Activated CD4-positive, alpha-beta memory T cell treated with anti-CD3 and anti-CD28 coated beads for 36 hours (primary cell): ENCODE measurements at regions not wholly inside any gene's neighbourhood (a gene's known extent, or its start where the extent isn't known, plus 50 kb on each side); places are given as distances from the start of the nearest gene placed in this dataset.
"Not testable (repeated sequence)": the region's sequence is repeated elsewhere in the genome, so short reads cannot be mapped to it uniquely, and the experiment has no call there.

Experiments
- CTCF ChIA-PET: fragments of 350-600 bp; sonication (Branson Sonifier 250); formaldehyde crosslinking; loops from one replicate; lab custom pipeline; 2021; ENCODE audit warnings: antibody characterized with exemption, inconsistent platforms; lab: Charles Lee
- POLR2A ChIA-PET: fragments of 350-600 bp; sonication (Branson Sonifier 250); formaldehyde crosslinking; loops from one replicate; lab custom pipeline; 2021; ENCODE audit warnings: antibody characterized with exemption; lab: Charles Lee
- DNase-seq: peaks from one replicate; pipeline ENCODE4 v3.0.0-alpha.2; 2020
- H3K27ac Mint-ChIP-seq: one replicate; pipeline ENCODE4 v1.8.0; 2021; ENCODE audit warnings: mixed read lengths
- H3K27me3 Mint-ChIP-seq: one replicate; pipeline ENCODE4 v1.8.0; 2021; ENCODE audit warnings: mixed read lengths
- H3K36me3 Mint-ChIP-seq: one replicate; pipeline ENCODE4 v1.8.0; 2021; ENCODE audit warnings: mixed read lengths
- H3K4me1 Mint-ChIP-seq: one replicate; pipeline ENCODE4 v1.8.0; 2021; ENCODE audit warnings: low read depth, mixed read lengths
- H3K4me3 Mint-ChIP-seq: one replicate; pipeline ENCODE4 v1.8.0; 2021; ENCODE audit warnings: mild to moderate bottlenecking, mixed read lengths
- H3K9me3 Mint-ChIP-seq: one replicate; pipeline ENCODE4 v1.8.0; 2021; ENCODE audit warnings: mixed read lengths
- intact Hi-C: fragments of 100-400 bp; cut with micrococcal nuclease; formaldehyde crosslinking; loops from one replicate; pipeline ENCODE4 v1.15.1; 2023

- ChIA-PET CTCF (no interaction called here), POLR2A (no interaction called here)
- Mint-ChIP-seq H3K9me3 (no peaks in the 10 kb centered on the region), H3K27ac (no peak overlapping the region), H3K36me3 (peaks cover 39% of the 10 kb centered on the region), H3K27me3 (no peaks in the 10 kb centered on the region), H3K4me1 (no peaks in the 10 kb centered on the region), H3K4me3 (no peak overlapping the region)
- no peak for DNase-seq
- intact Hi-C loops = no loop called here
These were observed 2604.8 kb upstream of the TPTE start for GRCh38 chr21:7916329-7917303.

- POLR2A ChIA-PET = no interaction called here
- Mint-ChIP-seq H3K27me3 (no peaks in the 10 kb centered on the region), H3K4me3 (no peak overlapping the region), H3K36me3 (peaks cover 49% of the 10 kb centered on the region), H3K27ac (no peak overlapping the region), H3K4me1 (no peaks in the 10 kb centered on the region), H3K9me3 (no peaks in the 10 kb centered on the region)
- CTCF ChIA-PET = no interaction called here
- DNase-seq = no peak
- intact Hi-C loops = no loop called here
These were observed 2603.7 kb upstream of the TPTE start for GRCh38 chr21:7917729-7918128.

- H3K27me3 Mint-ChIP-seq, H3K4me1 Mint-ChIP-seq, POLR2A ChIA-PET, H3K9me3 Mint-ChIP-seq, H3K27ac Mint-ChIP-seq, DNase-seq, intact Hi-C loops, CTCF ChIA-PET, H3K4me3 Mint-ChIP-seq: not testable (repeated sequence)
- H3K36me3 Mint-ChIP-seq = peaks cover 84% of the 10 kb centered on the region
These were observed 2595.3 kb upstream of the TPTE start for GRCh38 chr21:7925918-7926582.

DNA sequence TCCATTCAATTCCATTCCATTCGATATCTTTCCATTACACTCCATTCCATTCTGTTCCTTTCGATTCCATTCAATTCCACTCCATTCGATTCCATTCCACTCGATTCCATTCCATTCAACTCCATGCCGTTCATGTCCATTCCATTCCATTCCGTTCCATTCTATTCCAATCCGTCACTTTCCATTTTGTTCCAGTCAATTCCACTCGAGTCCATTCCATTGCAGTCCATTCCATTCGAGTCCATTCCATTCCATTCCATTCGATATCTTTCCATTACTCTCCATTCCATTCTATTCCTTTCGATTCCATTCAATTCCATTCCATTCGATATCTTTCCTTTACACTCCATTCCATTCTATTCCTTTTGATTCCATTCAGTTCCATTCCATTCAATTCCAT is 2592.9 kb upstream of the TPTE start:
- CTCF ChIA-PET, H3K4me3 Mint-ChIP-seq, H3K27ac Mint-ChIP-seq, H3K4me1 Mint-ChIP-seq, intact Hi-C loops, DNase-seq, POLR2A ChIA-PET, H3K27me3 Mint-ChIP-seq: not testable (repeated sequence)
- Mint-ChIP-seq H3K9me3 (peaks cover 32% of the 10 kb centered on the region), H3K36me3 (peaks cover 81% of the 10 kb centered on the region)

- CTCF ChIA-PET, intact Hi-C loops, POLR2A ChIA-PET, H3K4me3 Mint-ChIP-seq, H3K4me1 Mint-ChIP-seq, H3K27ac Mint-ChIP-seq, H3K27me3 Mint-ChIP-seq, DNase-seq: not testable (repeated sequence)
- Mint-ChIP-seq H3K9me3 (peaks cover 43% of the 10 kb centered on the region), H3K36me3 (peaks cover 80% of the 10 kb centered on the region)
These were observed 2591.8 kb upstream of the TPTE start for GRCh38 chr21:7929586-7929985.

GRCh38 chr21:7930445-7930844 is 2590.9 kb upstream of the TPTE start:
- DNase-seq, H3K27me3 Mint-ChIP-seq, intact Hi-C loops, H3K4me1 Mint-ChIP-seq, H3K27ac Mint-ChIP-seq, H3K4me3 Mint-ChIP-seq, POLR2A ChIA-PET, CTCF ChIA-PET: not testable (repeated sequence)
- H3K9me3 Mint-ChIP-seq = peaks cover 52% of the 10 kb centered on the region
- H3K36me3 Mint-ChIP-seq = peaks cover 82% of the 10 kb centered on the region

DNA sequence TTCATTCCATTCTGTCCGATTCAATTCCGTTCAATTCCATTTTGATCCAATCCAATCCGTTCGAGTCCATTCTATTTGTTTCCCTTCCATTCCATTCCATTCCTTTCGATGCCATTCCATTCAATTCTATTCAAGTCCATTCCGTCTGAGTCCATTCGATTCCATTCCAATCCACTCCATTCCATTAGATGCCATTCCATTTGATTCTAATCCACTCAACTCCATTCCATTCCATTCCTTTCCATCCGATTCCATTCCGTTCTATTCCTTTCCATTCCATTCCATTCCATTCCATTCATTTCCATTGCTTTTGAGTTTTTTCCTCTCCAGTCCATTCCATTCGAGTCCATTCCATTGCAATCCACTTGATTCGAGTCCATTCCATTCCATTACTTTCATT is 2589.3 kb upstream of the TPTE start:
- Mint-ChIP-seq H3K9me3 (peaks cover 68% of the 10 kb centered on the region), H3K36me3 (peaks cover 81% of the 10 kb centered on the region)
- intact Hi-C loops, H3K4me3 Mint-ChIP-seq, H3K27me3 Mint-ChIP-seq, CTCF ChIA-PET, H3K27ac Mint-ChIP-seq, DNase-seq, H3K4me1 Mint-ChIP-seq, POLR2A ChIA-PET: not testable (repeated sequence)

GRCh38 chr21:7932834-7933233 is 2588.5 kb upstream of the TPTE start:
- CTCF ChIA-PET, intact Hi-C loops, H3K4me1 Mint-ChIP-seq, H3K27me3 Mint-ChIP-seq, DNase-seq, POLR2A ChIA-PET, H3K4me3 Mint-ChIP-seq, H3K27ac Mint-ChIP-seq: not testable (repeated sequence)
- H3K9me3 Mint-ChIP-seq = peaks cover 75% of the 10 kb centered on the region
- peaks cover 82% of the 10 kb centered on the region for H3K36me3 Mint-ChIP-seq

DNA sequence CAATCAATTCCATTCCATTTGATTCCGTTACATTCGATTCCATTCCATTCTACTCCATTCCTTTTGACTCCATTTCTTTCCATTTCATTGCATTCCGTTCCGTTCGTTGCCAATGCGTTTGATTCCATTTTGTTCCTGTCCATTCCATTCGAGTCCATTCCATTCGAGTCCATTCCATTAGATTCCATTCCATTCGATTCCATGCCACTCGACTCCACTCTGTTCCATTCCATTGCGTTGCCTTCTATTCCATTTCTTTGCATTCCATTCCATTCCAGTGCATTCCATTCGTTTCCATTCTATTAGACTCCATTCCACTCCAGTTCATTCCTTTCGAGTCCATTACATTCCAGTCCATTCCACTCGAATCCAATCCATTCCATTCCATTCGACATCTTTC is 2587.5 kb upstream of the TPTE start:
- CTCF ChIA-PET = no interaction called here
- peaks cover 86% of the 10 kb centered on the region for H3K9me3 Mint-ChIP-seq
- H3K27me3 Mint-ChIP-seq = no peaks in the 10 kb centered on the region
- intact Hi-C loops = no loop called here
- no peaks in the 10 kb centered on the region for H3K4me1 Mint-ChIP-seq
- H3K27ac Mint-ChIP-seq = no peak overlapping the region
- no peak overlapping the region for H3K4me3 Mint-ChIP-seq
- H3K36me3 Mint-ChIP-seq = peaks cover 80% of the 10 kb centered on the region
- POLR2A ChIA-PET = no interaction called here
- no peak for DNase-seq

DNA sequence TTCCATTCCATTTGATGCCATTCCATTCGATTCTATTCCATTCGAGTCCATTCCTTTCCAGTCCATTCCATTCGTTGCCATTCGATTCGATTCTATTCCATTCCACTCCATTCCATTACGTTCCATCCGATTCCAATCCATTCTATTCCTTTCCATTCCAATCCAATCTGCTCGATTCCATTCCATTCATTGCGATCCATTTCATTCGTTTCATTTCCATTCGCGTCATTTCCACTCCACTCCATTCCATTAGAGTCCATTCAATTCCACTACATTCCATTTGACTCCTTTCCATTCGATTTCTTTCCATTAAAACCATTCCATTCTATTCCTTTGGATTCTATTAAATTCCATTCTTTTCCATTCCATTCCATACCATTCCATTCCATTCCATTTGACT is 2584.1 kb upstream of the TPTE start:
- intact Hi-C loops, H3K4me3 Mint-ChIP-seq, POLR2A ChIA-PET, H3K27me3 Mint-ChIP-seq, DNase-seq, H3K27ac Mint-ChIP-seq, CTCF ChIA-PET, H3K4me1 Mint-ChIP-seq: not testable (repeated sequence)
- H3K9me3 Mint-ChIP-seq = peaks cover 100% of the 10 kb centered on the region
- H3K36me3 Mint-ChIP-seq = peaks cover 87% of the 10 kb centered on the region

DNA sequence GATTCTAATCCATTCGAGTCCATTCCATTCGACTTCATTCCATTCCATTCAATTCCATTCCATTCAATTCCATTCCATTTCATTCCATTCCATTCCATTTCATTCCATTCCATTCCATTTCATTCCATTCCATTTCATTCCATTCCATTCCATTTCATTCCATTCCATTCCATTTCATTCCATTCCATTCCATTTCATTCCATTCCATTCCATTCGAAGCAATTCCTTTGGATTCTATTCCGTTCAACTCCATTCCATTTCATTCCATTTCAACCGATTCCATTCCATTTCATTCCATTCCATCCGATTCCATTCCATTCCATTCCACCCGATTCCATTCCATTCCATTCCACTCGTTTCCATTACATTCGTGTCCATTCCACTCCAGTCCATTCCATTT is 2583.2 kb upstream of the TPTE start:
- H3K27me3 Mint-ChIP-seq, H3K4me3 Mint-ChIP-seq, CTCF ChIA-PET, DNase-seq, POLR2A ChIA-PET, H3K27ac Mint-ChIP-seq, intact Hi-C loops, H3K4me1 Mint-ChIP-seq: not testable (repeated sequence)
- Mint-ChIP-seq H3K9me3 (peaks cover 100% of the 10 kb centered on the region), H3K36me3 (peaks cover 86% of the 10 kb centered on the region)

DNA sequence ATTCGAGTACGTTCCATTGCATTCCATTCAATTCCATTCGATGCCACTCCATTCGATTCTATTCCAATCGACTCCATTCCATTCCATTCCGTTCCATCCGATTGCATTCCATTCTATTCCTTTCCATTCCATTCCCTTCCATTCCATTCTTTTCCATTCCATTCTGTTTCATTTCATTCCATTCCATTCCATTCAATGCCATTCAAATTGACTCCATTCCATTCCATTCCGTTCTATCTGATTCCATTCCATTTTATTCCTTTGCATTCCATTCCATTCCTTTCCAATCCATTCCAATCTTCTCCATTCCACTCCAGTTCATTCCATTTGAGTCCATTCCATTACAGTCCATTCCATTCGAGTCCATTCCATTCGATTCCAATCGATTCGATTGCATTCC is 2580.0 kb upstream of the TPTE start:
- H3K4me3 Mint-ChIP-seq, DNase-seq, CTCF ChIA-PET, POLR2A ChIA-PET, H3K4me1 Mint-ChIP-seq, H3K27me3 Mint-ChIP-seq, intact Hi-C loops, H3K27ac Mint-ChIP-seq: not testable (repeated sequence)
- H3K36me3 Mint-ChIP-seq = peaks cover 86% of the 10 kb centered on the region
- peaks cover 100% of the 10 kb centered on the region for H3K9me3 Mint-ChIP-seq
